GM12872 (cell line): ENCODE measurements at regions not wholly inside any gene's neighbourhood (a gene's known extent, or its start where the extent isn't known, plus 50 kb on each side); places are given as distances from the start of the nearest gene placed in this dataset.

ENCODE experiments used
- TF ChIP-seq, protein P1 (sequence below): IDR thresholded peaks from 3 replicates; pipeline ENCODE4 v1.5.1; 2011; ENCODE audit warnings: low read depth, mild to moderate bottlenecking, low read length, moderate library complexity; ENCODE audit not compliant: insufficient read depth

DNA sequence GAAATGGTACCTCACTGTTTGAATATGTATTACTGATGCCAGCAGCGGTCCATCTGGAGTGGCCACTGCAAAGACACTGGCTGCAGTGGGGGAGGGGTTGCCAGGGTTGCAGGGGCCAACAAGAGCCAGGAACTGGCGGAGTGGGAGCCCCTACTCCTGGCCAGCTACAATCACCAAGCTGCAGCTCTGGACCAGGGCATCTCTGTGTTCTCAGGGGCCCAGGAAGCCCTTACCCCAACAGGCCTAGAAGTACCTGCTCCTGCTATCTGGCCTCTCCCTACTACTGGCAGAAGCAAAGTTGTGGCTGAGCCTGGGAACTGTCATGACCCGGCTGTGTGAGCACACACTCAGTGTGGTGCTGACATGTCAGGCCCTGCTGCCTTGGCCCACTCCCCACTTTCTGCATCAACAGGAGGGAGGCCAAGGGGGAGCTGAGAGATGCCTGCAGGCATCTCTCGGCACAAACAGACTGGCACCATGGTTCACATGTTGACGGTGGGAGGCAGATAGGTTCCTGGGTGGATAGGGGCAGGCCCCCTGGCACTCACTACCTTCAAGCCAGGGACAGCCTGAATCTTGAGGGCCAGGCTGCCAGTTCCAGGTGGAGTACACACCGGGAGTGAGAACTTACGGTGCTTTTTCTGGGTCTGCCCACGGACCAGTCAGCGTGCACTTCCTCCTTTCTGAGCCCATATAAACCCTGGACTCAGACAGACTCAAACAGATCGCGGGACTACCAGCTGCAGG lies 1188.0 kb downstream of the GRIK2 start:
- TF ChIP-seq, protein P1, sequence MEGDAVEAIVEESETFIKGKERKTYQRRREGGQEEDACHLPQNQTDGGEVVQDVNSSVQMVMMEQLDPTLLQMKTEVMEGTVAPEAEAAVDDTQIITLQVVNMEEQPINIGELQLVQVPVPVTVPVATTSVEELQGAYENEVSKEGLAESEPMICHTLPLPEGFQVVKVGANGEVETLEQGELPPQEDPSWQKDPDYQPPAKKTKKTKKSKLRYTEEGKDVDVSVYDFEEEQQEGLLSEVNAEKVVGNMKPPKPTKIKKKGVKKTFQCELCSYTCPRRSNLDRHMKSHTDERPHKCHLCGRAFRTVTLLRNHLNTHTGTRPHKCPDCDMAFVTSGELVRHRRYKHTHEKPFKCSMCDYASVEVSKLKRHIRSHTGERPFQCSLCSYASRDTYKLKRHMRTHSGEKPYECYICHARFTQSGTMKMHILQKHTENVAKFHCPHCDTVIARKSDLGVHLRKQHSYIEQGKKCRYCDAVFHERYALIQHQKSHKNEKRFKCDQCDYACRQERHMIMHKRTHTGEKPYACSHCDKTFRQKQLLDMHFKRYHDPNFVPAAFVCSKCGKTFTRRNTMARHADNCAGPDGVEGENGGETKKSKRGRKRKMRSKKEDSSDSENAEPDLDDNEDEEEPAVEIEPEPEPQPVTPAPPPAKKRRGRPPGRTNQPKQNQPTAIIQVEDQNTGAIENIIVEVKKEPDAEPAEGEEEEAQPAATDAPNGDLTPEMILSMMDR, result no peak

GRCh38 chr6:102571236-102571908 lies 1177.9 kb downstream of the GRIK2 start:
- TF ChIP-seq, protein P1, result no peak

- TF ChIP-seq, protein P1, result no peak
These were observed 1169.2 kb downstream of the GRIK2 start for GRCh38 chr6:102562713-102563112.

DNA sequence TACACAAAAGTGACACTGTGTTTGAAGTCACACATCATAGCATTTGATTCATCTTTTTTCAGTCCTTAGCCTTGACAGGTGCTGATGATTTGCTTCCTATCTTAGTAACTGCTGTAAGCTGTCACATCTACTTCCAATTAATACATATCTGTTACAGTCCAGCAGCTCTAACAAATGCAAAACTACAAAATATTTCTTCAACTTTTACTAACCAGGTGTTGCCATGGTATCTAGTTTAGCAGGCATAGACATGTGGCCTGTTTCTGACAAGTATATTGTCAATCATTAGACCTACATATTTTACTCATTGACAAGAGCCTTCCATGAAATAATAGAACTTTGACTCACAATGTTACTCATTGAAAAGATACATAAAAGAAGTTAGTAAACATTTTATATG lies 1159.7 kb downstream of the GRIK2 start:
- TF ChIP-seq, protein P1, result no peak

DNA sequence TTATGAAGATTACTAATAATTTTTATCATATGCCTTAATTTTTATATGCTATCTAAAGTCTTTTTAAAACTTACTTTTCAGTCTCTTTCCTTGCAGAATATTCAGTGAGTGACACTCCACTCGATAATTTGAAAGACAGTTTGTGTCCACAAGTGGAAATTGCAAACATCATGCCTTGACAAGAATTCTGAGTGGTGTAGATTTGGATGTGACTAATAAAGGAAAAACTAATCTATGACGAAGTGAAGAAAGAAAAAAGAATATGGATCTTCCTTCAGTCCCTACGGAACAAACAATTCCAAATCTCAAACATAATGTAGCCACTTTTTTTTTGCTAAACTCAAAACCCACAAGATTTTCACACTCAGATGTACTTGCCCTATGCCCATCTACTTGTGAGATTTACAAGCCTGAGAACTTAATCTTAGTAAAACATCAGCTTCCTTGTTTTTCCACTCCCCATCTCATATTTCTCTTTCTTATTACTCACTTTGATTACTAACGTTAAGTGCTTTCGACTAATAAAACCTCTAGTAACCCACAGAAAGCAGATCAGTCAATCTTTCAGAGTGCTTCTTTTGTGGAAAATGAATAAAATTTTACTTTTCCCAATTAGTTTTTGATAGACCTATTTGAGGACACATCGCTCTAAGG lies 1155.8 kb downstream of the GRIK2 start:
- TF ChIP-seq, protein P1, result no peak

DNA sequence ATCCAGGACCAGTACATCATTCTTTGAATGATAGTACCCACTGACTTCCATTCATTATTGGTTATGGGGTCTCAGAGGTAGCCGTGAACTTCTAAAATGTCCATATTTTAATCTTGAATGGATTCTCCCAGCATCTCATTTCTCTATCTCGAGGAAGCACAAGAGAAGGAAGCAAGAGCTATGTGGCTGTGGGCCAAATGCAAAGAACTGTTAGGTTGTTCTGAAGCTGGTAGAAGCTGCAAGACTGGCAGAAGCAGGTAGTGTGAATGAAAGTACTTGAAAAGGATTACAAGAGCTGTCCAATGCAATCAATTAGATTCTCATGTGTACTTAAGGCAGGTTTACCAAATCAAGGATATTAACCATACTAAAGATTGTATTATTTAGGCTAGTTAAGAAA lies 1131.8 kb downstream of the GRIK2 start:
- TF ChIP-seq, protein P1, result no peak

GRCh38 chr6:102520966-102521365 lies 1127.5 kb downstream of the GRIK2 start:
- TF ChIP-seq, protein P1, result no peak
